Stomach (tissue), 8 donors: ENCODE measurements at regions not wholly inside any gene's neighbourhood (a gene's known extent, or its start where the extent isn't known, plus 50 kb on each side); places are given as distances from the start of the nearest gene placed in this dataset.
"Not testable (repeated sequence)": the region's sequence is repeated elsewhere in the genome, so short reads cannot be mapped to it uniquely, and the experiment has no call there.

Source experiments
- DNase-seq, 2 donors: peaks; one replicate each; pipeline versions ENCODE4 v3.0.0 to v3.0.0-alpha.2; 2013 to 2019
- H3K27ac ChIP-seq, 5 donors: fragments of 200-600 bp in 4 of 5; sonication (generic) in 4 of 5; one replicate each; pipeline ENCODE4 v1.5.1; 2013 to 2019; ENCODE audit warnings: mild to moderate bottlenecking in 1 of 5, moderate library complexity in 1 of 5
- H3K27me3 ChIP-seq, 3 donors: fragments of 200-600 bp; sonication (generic); one replicate each; pipeline ENCODE4 v1.5.1; 2017 to 2019; ENCODE audit warnings: mixed run types in 1 of 3
- H3K36me3 ChIP-seq, 4 donors: fragments of 200-600 bp; sonication (generic); 1 replicate in 3 of 4; 2 replicates in 1 of 4; pipeline ENCODE4 v1.5.1; 2016 to 2019
- H3K4me1 ChIP-seq, 4 donors: fragments of 200-600 bp; sonication (generic); one replicate each; pipeline ENCODE4 v1.5.1; 2016 to 2019
- H3K4me3 ChIP-seq, 4 donors: fragments of 200-600 bp; sonication (generic) in 3 of 4; one replicate each; pipeline ENCODE4 v1.5.1; 2016 to 2019; ENCODE audit warnings: mild to moderate bottlenecking in 1 of 4
- H3K9me3 ChIP-seq, 4 donors: fragments of 200-600 bp; sonication (generic); one replicate each; pipeline ENCODE4 v1.5.1; 2016 to 2019
- CTCF ChIP-seq, 7 experiments: fragments of 450-650 bp in 4 of 7; fragments of 200-600 bp in 3 of 7; sonication (generic) in 3 of 7; IDR thresholded peaks; one replicate each; pipeline ENCODE4 v1.5.1; 2016 to 2019; ENCODE audit warnings: antibody characterized with exemption in 7 of 7, control low read depth in 2 of 7, mild to moderate bottlenecking in 1 of 7
- EP300 ChIP-seq: sonication (generic); formaldehyde crosslinking; IDR thresholded peaks from one replicate; pipeline ENCODE4 v1.6.1; 2017; ENCODE audit warnings: antibody characterized with exemption
- POLR2A ChIP-seq, 4 donors: fragments of 450-650 bp; IDR thresholded peaks; one replicate each; pipeline ENCODE4 v1.6.1; 2016; ENCODE audit warnings: antibody characterized with exemption in 4 of 4, control low read depth in 2 of 4, mild to moderate bottlenecking in 1 of 4, moderate library complexity in 1 of 4
- POLR2AphosphoS5 ChIP-seq, 3 donors: sonication (generic); formaldehyde crosslinking; IDR thresholded peaks; one replicate each; pipeline ENCODE4 v1.6.1; 2016; ENCODE audit warnings: antibody characterized with exemption in 3 of 3
- whole genome bisulfite sequencing, 5 donors: extraction: QIAGEN DNeasy Blood & Tissue Kit in 3 of 5; methylation state at CpG; one replicate each; pipeline versions ENCODE4 v1.1.5 to v1.1.7; 2013 to 2018; 5-methylcytosine and 5-hydroxymethylcytosine counted together
- intact Hi-C: fragments of 100-400 bp; cut with DNase I; formaldehyde crosslinking; loops from one replicate; pipeline ENCODE4 v1.15.1; 2023; ENCODE audit warnings: low total_unique reads
- donor health status: healthy with polysubstance abuse.
- donor health status: Bipolar disorder and iron deficiency.
- donor health status: healthy.

DNA sequence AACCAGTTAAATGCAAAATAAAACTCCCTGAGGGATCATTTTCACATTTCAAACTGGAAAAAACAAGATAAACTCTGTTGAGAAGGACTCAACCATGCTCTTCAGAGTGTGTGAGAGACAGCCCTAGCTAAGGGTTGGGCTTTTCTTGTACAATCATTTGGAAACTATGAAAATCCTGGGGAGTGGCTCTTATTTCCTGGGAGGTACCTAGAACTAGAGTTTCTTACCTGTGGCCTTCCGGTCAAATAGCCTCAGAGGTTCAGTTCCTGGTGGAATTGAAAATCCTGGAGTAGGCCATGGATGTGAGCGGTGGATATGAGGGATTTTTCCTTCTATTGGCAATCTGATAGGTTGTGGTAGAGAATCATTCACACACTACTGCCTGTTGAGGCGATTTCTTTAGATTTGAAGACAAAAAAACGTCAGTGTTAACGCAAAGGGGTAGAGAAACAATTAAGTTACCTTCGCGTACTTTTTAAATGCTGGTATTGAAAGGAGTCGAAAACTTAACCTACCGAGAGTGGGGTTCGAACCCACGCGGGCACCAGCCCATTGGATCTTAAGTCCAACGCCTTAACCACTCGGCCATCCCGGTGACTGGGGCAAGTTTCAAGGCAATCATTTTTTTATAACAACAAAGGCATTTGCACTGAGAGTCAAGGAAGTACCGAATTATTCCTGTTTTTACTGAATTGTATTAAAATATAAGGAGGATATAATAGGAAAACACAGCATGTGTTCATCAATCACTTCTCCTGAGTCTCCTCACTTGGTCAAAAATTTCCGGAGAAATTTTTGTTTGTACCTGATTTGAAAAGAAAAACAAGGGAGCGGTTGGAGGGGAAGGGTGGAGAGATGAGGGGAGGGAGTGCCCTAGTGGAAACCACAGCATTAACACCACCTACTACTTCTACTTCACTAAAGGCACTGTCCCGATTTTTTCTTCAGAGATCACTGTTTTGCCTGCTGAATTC is 191.3 kb downstream of the OR2B2 start:
- intact Hi-C loops = no loop called here
- no peak overlapping the region for H3K4me3 ChIP-seq
- no peaks in the 10 kb centered on the region for H3K9me3 ChIP-seq
- peak in 1 of 2 donors; percentile 5 for DNase-seq
- H3K27me3 ChIP-seq = peaks cover 0 to 46% (median 15%) of the 10 kb centered on the region in 3 donors
- no peaks in the 10 kb centered on the region for H3K4me1 ChIP-seq
- no peak overlapping the region for H3K27ac ChIP-seq
- H3K36me3 ChIP-seq = no peaks in the 10 kb centered on the region
- 33 to 40% (median 38%) methylated on average over 19 of the region's 19 CpGs for WGBS, 5 donors
- TF ChIP-seq POLR2AphosphoS5 (IDR thresholded peaks at IDR 0.05) (no peak), EP300 (no peak), POLR2A (IDR thresholded peaks at IDR 0.05) (no peak), CTCF (IDR thresholded peaks at IDR 0.05) (no peak)

DNA sequence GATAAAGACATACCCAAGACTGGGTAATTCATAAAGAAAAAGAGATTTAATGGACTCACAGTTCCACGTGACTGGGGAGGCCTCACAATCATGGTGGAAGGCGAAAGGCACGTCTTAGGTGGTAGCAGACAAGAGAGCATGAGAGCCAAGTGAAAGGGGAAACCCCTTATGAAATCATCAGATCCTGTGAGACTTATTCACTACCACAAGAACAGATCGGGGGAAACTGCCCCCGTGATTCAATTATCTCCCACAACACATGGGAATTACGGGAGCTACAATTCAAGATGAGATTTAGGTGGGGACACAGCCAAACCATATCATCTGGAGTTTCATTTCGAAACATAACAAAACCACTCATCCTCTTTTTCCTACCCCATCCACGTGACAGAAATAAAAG is 193.2 kb downstream of the OR2B2 start:
- H3K9me3 ChIP-seq, H3K4me1 ChIP-seq, H3K4me3 ChIP-seq, intact Hi-C loops, H3K27ac ChIP-seq, DNase-seq, H3K36me3 ChIP-seq: not testable (repeated sequence)
- WGBS, 5 donors = 61 to 76% (median 72%) methylated on average over 8 of the region's 8 CpGs
- peaks cover 0 to 46% (median 10%) of the 10 kb centered on the region in 3 donors for H3K27me3 ChIP-seq

GRCh38 chr6:27706431-27706830 is 205.8 kb downstream of the OR2B2 start:
- H3K4me3 ChIP-seq = no peak overlapping the region
- intact Hi-C loops = no loop called here
- H3K27ac ChIP-seq = no peak overlapping the region
- H3K9me3 ChIP-seq = no peaks in the 10 kb centered on the region
- no peaks in the 10 kb centered on the region for H3K36me3 ChIP-seq
- no peak for DNase-seq
- TF ChIP-seq POLR2A (IDR thresholded peaks at IDR 0.05) (no peak), EP300 (no peak), POLR2AphosphoS5 (IDR thresholded peaks at IDR 0.05) (no peak), CTCF (IDR thresholded peaks at IDR 0.05) (no peak)
- H3K4me1 ChIP-seq = no peaks in the 10 kb centered on the region
- H3K27me3 ChIP-seq = peaks cover 0 to 4% (median 0%) of the 10 kb centered on the region in 3 donors
- WGBS, 5 donors = 87 to 94% (median 91%) methylated on average over 3 of the region's 3 CpGs

GRCh38 chr6:27700337-27700736 is 211.9 kb downstream of the OR2B2 start:
- 83 to 92% (median 89%) methylated on average over 6 of the region's 6 CpGs for WGBS, 5 donors
- intact Hi-C loops = no loop called here
- DNase-seq = no peak
- TF ChIP-seq POLR2AphosphoS5 (IDR thresholded peaks at IDR 0.05) = no peak
- TF ChIP-seq EP300 = no peak
- TF ChIP-seq CTCF (IDR thresholded peaks at IDR 0.05) = no peak
- TF ChIP-seq POLR2A (IDR thresholded peaks at IDR 0.05) = no peak
- Histone ChIP-seq H3K27ac (no peak overlapping the region), H3K36me3 (no peaks in the 10 kb centered on the region), H3K9me3 (no peaks in the 10 kb centered on the region), H3K27me3 (peaks cover 0 to 19% (median 0%) of the 10 kb centered on the region in 3 donors), H3K4me3 (no peak overlapping the region), H3K4me1 (no peaks in the 10 kb centered on the region)

DNA sequence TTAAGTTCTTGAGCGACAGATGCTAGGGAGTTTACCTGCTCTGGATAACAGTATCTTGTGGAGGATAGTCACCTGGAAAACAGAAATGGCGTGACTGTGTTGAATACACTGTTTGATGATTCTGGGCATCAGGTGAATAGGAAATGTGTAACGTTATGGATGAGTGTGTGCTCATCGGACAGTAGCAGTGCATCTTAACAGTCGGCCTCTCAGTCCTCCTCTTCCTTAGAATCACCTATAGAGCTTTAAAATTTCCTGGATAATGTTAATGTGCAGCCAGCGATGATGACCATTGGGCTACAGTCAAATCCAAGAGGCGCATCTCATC is 217.7 kb downstream of the OR2B2 start:
- Histone ChIP-seq H3K36me3 (no peaks in the 10 kb centered on the region), H3K4me1 (peaks cover 0 to 10% (median 7%) of the 10 kb centered on the region in 4 donors), H3K9me3 (no peaks in the 10 kb centered on the region), H3K27ac (no peak overlapping the region), H3K27me3 (peaks cover 0 to 58% (median 8%) of the 10 kb centered on the region in 3 donors), H3K4me3 (peak overlapping the region; percentile 29 to 52 (median 48))
- no peak for DNase-seq
- intact Hi-C loops = no loop called here
- 40 to 57% (median 43%) methylated on average over 7 of the region's 7 CpGs for WGBS, 5 donors
- TF ChIP-seq CTCF (IDR thresholded peaks at IDR 0.05) = no peak
- no peak for TF ChIP-seq POLR2AphosphoS5 (IDR thresholded peaks at IDR 0.05)
- TF ChIP-seq EP300 = no peak
- no peak for TF ChIP-seq POLR2A (IDR thresholded peaks at IDR 0.05)
